ENCODE measurements at regions not wholly inside any gene's neighbourhood (a gene's known extent, or its start where the extent isn't known, plus 50 kb on each side); places are given as distances from the start of the nearest gene placed in this dataset.

DNA sequence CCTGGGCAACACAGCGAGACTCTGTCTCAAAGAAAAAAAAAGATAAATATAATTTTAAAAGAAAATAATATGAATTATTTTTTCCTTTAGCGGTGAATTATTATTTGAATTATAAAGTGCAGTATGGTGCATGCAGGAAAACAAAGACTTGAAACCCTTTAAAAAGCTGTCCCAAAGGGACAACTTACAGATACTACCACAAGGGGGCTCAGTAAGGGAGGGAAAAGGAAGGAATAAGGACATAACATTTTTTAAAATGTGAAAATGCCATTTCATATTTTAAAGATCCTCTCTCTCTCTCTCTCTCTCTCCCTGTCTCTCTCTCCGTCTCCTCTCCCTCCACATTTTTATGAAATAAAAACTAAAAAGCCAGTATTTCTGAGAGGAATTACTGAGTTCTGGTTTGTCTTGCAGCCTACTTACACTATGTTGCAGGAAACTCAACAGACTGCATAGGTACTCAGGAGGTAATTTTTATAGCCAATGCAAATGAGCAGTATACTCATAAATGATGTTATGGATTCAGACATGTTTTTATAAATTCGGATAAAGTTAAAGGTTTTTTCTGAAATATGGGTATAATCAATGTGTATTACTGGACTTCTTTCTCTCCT is 455.0 kb upstream of the GJE1 start:
- DNase-seq (ENCODE audit: low read depth) = no peak

DNA sequence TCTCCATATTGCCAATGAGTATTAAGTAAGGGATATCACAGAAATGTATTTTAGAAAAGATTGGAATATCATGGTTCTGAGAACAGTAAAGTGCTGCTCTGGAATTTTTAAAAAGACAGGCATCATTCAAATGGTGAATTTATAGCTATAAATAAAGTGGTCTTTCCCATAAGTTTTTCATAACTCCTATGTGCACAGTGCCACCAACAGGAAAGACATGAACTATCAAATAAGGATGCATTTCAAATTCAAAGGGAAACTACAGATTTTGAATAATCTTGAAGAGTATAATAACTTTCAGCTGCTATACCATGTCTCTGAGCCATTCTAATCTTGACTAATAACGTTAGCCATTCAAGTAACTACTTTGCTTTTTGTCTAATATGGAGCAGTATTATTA is 456.8 kb upstream of the GJE1 start:
- DNase-seq (ENCODE audit: low read depth) = no peak

DNA sequence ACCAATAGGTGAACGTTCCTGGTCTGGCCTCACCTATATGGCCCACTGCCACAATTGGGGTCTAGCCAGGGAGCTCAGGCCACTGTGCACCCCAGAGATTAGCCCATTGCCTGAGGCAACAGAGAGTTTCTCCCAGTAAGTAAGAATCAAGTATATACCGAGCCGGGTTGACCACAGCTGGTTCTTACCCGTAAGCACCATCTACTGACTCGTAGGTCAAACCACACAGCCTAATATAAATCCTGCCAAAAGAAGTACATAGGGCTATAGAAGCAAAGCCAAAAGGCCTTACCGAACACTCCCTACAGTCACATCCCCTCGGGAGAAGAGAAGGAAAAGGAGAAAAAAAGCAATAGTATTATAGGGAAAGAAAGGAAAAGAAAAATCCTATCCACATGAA is 463.6 kb upstream of the GJE1 start:
- no peak for DNase-seq (ENCODE audit: low read depth)

DNA sequence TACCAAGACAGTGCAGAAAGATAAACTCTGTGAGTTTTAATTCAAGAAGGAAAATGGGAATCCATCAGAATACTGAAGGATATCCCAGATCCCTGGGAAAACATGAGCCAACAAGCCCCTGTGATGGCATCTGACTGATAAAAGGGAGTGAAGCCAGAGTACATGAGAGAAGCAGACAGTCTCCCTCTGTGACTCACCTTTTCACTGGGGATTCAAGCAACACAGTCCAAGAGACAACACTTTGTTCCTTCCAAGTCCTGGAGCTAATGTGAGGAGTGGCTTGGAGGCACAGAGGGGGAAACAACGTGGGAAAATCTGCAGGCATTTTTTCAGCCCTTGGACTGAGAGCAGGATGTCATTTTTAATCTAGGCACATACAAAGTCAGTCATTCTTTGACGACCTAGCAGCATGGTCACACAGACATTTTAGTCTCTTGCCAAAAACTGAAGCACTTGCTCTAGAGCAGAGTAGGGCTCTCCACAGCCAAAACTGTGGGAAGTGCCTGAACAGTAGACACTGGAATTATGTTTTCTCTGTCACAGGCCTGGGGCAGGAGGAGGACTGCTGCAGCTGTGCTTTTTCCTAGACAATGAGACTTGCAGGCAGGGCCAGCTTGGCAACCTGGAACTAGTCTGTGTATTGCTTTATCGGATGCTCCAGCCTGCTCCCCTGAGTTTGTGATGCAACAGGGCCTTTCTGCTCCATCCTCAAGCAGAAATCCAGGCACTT is 465.0 kb upstream of the GJE1 start:
- no peak for DNase-seq (ENCODE audit: low read depth)

DNA sequence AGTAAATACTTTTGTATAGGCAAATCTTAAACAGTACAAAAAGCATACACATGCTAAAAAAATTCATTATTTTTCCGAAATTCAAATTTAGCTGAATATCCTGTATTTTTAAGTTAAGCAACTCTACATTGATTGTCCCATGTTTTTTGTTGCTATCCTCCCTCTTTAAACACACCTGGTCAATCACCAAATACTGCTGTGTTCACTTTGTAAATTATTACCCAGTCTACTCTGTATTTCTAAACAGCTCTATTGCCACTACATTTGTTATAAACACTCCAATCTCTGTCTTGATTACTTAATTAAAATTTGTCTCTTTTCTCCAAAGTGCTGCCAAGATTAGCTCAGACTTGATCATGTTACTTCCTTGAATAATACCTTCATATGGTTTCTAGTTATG is 466.5 kb upstream of the GJE1 start:
- DNase-seq (ENCODE audit: low read depth) = no peak

DNA sequence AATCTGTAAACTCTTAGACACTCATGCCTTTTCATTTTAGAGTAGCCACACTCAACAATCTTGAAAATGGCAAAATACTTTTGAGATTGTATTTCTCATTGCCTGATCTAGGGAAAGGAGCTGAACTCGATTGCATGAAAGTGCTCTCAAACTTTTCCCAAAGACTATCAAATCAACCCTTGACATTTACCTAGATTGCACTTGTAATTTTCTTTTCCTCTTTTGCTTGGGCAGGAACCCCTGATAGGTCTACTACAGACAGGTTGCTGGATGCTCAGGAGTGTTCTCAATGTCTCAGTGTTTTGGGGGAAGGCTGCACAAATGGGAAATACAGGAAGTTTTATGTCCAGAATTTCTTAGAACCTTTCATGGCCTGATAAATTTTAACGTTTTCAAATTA is 468.0 kb upstream of the GJE1 start:
- no peak for DNase-seq (ENCODE audit: low read depth)

DNA sequence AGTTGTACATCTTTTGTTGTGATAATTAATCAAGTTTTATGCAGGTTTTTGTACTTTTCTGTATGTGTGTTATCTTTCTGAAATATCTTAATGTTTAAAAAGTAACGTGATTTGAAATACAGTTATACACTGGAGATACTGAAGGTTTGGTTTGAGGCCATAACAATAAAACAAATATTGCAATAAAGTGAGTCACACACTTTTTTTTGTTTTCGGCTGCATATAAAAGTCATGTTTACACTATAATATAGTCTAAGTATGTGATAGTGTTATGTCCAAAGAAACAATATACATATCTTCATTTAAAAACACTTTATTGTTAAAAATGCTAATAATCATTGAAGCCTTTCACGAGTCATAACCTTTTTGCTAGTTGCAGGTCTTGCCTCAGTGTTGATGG is 473.1 kb upstream of the GJE1 start:
- no peak for DNase-seq (ENCODE audit: low read depth)

DNA sequence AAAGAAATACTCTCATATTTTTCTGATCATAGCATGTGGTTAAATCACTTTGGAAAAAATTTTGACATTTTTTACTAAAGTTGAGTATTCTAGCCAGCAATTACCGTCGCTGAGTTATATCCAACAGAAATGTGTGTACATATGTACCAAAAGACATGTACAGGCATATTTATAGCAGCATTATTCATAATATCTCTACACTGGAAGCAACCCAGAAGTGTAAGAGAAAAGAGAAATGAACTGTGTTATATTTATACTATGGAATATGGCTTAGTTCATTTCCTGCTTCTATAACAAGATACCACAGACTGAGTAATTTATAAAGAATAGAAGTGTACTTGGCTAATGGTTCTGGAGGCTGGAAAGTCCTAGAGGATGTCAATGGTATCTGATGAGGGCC is 474.0 kb upstream of the GJE1 start:
- no peak for DNase-seq (ENCODE audit: low read depth)

DNA sequence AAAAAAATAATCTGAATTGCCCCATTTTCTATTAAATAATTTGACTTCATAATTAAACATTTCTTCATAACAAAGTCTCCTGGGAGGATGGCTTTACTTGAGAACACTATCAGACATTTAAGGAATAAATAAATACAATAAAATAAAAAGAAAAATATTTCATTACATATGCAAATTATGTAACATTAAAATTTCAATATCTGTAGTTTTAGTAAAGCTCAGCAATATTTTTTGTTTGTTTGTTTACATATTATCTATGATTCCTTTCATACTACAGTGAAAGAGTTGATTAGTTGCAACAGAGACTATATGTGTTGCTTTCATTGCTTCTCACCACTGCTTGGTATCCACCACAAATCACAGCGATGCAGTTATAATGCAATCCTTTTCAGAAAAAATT is 474.9 kb upstream of the GJE1 start:
- no peak for DNase-seq (ENCODE audit: low read depth)

DNA sequence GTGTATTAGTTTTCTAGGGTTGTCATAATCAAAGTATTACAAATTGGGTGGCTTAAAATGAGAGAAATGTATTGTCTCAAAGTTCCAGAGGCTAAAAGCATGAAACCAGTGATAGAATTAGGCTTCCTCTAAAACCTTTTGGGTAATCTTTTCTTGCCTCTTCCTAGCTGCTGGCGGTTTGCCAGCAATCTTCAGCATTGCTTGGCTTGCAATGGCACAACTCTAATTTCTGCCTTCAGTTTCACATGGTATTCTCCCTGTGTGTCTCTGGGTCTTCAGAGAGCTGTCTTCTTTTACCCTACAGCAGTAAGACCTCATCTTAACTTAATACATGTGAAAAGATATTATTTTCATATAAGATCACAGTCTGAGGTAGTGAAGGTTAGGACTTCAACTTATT is 479.1 kb upstream of the GJE1 start:
- DNase-seq (ENCODE audit: low read depth) = no peak

DNA sequence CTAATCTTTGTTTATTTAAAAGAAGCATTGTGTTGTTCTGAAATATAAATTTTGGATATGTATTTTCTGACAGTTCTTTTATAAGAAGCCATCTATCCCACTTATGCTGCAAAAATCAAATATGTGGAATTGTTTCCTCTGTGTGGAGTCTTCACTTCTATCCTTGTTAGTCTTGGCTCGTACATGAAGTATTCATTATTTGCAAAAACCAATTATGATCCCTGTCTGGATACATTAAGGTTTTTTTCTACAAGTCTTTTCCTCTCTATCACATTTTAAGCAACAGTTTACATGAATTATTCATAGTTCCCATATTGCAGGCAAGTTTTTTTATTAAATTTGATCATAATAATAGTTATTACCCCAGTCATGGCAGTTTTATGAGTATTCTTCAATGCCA is 490.8 kb upstream of the GJE1 start:
- DNase-seq (ENCODE audit: low read depth) = no peak

DNA sequence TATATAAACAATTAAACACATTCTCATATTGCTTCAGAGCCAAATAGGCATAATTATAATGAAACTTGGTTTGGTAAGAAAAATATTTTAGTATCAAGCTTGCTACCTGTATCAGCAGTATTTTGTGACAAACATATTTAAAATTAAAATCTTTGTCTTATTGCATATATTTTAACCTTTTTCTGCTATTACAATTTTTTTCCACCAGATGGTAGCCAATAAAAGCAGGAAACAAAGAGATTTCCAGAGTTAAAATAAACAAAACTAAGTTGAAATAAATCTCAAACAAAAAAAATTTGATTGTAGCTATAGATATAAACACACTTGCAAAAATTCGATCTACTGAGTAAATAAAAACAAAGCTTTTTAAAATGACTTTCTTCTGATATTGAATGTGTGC is 491.3 kb upstream of the GJE1 start:
- no peak for DNase-seq (ENCODE audit: low read depth)

DNA sequence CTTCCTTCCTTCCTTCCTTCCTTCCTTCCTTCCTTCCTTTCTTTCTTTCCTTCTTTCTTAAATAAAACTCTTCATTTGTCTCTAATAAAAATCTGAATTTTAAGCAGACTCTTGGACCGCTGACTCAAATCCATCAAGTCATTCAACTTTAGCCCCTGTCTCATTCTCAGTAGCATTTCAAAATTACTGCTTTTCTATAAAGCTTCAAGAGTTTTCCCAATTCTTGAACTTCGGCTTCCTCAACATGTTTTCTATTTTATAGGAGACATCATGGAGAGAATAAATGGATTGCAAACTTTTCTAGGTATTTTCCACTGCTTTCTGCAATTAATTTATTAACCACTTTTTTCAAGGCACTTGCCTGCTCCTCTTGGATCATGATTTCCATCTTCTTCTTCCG is 497.1 kb upstream of the GJE1 start:
- DNase-seq (ENCODE audit: low read depth) = no peak

DNA sequence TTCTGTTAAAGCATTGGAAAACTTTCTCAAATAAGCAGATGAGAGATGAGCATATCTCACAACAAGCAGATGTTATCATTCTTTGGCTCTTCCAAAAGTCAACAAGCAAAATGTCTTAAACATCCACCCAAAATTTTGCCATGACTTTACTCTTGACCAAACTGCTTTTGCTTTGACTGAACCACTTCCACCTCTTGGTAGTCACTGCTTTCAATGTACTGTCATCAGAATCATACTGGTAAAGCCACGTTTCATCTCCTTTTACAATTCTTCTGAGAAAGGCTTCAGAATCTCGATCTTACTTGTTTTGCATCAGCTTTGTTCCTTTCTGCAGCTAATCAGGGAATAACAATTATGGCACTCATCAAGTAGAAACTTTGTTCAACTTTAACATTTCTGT is 498.5 kb upstream of the GJE1 start:
- no peak for DNase-seq (ENCODE audit: low read depth)

DNA sequence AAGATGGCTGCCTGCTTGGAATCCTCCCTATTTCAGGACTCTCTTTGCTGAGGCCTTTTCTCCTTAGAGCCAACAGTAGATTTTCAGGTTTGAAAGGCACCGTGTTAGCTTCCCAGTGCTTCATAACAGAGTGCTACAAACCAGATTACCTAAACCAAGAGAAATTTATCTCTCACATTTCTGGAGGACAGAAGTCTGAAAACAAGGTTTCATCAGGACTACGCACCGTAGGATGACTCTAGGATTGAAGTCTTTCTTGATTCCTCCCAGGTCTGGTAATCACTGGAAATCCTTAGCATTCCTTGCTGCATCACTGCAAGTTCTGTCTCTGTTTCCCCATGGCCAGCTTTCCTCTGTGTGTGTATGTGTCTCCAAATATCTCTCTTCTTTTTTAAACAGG is 508.4 kb upstream of the GJE1 start:
- no peak for DNase-seq (ENCODE audit: low read depth)

DNA sequence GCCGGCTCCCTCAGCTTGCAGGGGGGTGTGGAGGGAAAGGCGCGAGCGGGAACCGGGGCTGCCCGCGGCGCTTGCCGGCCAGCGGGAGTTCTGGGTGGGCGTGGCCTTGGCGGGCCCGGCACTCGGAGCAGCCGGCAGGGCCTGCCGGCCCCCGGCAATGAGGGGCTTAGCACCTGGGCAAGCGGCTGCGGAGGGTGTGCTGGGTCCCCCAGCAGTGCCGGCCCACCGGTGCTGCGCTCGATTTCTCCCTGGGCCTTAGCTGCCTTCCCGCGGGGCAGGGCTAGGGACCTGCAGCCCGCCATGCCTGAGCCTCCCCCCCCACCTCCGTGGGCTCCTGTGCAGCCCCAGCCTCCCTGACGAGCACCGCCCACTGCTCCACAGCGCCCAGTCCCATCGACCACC is 514.5 kb upstream of the GJE1 start:
- DNase-seq (ENCODE audit: low read depth) = no peak

DNA sequence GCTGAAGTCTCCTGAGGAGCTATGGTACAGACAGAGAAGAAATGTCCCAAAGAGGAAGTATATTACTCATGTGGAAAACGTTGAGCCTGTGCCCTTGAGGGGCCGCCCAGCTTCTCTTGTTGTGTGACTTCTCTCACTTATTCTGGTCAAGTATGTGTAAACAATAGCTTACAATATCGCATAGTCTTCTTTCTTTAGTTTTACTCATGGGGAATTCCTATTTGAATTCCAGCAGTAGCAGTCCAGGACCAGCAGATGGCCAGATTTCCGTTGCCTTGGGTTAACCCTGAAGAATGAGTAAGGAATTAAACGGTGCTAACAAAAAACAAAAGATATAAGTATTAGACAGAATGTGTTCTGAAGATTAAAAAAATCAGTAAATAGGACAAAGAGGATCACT is 522.0 kb upstream of the GJE1 start:
- no peak for DNase-seq (ENCODE audit: low read depth)

DNA sequence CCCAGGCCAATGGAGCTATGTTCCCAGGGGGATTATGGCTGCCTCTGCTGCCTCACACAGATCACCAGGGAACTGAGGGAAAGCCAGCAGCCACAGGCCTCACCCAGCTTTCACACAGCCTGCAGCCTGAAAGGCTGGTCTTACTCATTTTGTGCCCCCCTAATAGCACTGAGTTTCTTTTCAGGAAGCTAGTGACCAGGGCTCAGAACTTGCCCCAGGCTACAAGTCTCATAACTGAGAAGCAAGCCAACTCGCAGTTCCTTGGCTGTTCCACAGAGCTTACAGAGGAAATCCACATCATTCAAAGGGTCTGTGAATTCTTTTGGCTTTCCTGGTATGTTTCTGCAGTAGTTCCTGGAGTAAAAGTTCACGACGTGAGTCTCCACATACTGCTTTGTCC is 524.8 kb upstream of the GJE1 start:
- DNase-seq (ENCODE audit: low read depth) = no peak

DNA sequence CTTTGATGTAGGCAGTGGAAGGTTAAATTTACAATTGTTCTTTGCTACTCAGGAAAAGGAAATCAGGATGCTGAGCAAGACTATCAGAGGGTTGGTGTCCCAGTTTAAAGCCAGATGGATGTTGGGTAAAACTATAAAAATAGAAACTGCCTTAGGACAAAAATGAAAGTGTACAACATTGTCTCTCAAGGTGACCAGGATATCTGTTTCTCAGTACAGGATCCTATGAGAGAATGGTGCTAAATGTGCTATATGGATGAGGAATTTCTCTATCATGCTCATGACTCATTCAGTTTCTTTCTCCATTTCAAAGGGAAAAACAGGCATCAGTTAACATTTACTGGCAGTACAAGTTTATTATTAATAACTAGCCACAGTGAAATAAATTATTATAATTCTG is 534.2 kb upstream of the GJE1 start:
- no peak for DNase-seq (ENCODE audit: low read depth)

DNA sequence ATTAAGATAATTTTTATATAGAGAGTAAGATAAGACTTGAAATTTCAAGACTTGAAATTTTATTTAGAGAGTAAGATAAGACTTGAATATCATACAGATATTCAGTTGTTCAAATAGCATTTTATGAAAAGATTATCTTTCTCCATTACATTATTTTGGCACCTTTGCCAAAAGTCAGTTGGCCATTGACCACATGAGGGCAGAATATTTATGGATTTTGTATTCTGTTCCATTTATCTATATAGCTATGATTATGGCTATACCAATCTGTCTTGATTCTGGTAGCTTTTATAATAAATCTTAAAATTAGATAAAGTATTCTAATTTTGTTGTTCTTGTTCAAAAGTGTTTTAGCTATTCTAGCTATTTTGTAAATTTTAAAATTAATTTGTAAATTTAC is 537.9 kb upstream of the GJE1 start:
- DNase-seq (ENCODE audit: low read depth) = no peak

DNA sequence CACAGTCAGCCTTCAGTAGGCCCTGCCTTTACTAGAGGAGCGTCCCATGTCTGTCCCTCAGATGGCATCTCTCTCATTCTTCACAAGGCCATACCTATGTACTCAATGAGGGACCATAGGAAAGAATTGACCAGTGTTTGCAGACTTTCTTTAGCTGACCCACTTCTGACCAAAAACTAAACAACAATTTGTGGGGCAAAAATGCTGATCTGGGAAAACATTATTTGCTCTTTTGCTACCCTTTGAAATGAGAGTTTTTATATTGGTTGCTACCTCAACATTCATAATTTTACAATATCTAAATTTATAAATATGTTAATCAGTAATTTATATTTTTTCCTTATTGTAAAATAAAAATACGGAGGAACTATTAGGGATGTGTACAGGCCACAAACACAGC is 539.4 kb upstream of the GJE1 start:
- DNase-seq (ENCODE audit: low read depth) = no peak

DNA sequence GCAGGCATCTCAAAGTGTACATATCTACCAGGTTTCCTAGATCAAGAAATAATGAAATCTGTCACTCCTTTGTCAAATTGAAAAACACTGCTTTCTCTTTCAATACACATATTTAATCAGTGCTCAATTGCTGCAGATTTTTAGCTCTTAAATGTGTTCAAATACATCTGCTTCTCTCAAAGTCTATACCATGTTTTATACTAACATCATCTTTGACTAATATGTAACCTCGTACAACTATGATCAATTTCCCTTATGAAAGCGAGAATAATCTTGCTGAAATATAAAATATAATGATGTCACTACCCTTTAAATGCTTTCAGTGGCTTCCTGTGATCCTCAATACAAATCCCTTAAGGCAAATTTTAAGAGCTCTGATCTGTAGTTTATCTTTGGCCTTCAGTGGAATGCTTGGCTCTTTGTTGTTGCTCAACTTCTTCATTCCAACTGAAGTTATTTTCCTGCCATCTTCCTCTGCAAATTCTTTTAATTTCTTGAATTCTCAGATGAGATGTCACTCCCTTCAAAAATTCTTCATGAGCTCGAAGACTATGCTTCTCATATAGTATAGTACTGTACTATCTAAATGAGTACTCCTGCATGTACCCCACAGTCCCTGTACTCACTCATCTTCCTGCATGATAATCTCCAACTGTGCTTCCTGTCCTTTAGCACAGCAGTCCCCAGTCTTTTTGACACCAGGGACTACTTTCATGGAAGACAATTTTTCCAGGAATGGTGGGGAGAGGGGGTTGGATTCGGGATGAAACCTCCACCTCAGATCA is 545.1 kb upstream of the GJE1 start:
- DNase-seq (ENCODE audit: low read depth) = no peak

DNA sequence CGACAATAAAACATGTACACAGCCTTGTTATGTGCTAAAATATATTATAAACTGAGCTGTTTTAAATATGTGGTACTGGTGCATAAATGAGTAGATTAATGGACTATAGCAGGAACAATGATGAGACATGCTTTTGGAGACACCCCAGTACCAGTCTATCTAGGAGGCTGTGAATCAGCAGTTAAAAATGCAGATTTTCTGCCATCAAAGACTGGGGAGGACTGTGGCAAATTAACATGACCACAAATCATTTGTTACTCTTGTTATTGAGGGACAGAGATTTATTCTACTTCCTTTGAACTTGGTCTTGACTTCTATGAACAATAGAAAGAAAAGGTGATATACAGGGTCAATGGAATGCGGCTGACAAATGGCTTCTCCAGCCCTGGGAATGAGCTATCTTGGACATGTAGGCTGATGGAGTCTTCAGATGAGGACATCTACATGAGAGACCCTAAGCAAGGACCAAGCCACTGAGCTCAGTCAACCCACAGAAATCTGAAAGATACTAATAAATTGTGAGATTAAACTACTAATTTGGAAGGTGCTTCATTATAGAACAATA is 551.7 kb upstream of the GJE1 start:
- DNase-seq (ENCODE audit: low read depth) = no peak

Data from T-helper 22 cell (primary cell).